Esophagus squamous epithelium (tissue), 4 donors: ENCODE measurements at regions not wholly inside any gene's neighbourhood (a gene's known extent, or its start where the extent isn't known, plus 50 kb on each side); places are given as distances from the start of the nearest gene placed in this dataset.

Source experiments
- POLR2A ChIP-seq, 4 donors: fragments of 450-650 bp; IDR thresholded peaks; one replicate each; pipeline ENCODE4 v1.6.1; 2017; ENCODE audit warnings: antibody characterized with exemption in 4 of 4, mild to moderate bottlenecking in 4 of 4, moderate library complexity in 3 of 4
- TF ChIP-seq, protein P1 (sequence below), 6 experiments: fragments of 450-650 bp in 4 of 6; fragments of 200-600 bp in 2 of 6; sonication (generic) in 2 of 6; IDR thresholded peaks; one replicate each; pipeline ENCODE4 v1.5.1; 2016 to 2019; ENCODE audit warnings: antibody characterized with exemption in 6 of 6, mild to moderate bottlenecking in 4 of 6, moderate library complexity in 4 of 6

DNA sequence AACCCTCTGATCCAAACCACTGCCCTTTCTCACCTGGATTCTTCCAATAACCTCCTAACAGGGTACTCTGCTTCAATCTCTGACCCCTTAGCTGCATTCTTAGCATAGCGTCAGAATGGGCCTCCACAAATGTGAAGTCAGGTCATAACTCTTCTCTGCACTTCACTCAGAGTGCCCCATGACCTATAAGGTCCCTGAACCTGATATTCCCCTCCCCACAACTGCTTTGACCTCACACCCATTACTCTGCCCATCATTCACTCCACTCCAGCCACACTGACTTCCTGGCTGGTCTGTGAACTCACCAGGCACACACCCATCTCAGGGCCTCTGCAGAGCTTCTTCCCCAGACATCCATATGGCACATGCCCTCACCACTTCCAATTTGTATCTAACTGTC is 141.9 kb downstream of the ZNF281 start:
- TF ChIP-seq, protein P1, sequence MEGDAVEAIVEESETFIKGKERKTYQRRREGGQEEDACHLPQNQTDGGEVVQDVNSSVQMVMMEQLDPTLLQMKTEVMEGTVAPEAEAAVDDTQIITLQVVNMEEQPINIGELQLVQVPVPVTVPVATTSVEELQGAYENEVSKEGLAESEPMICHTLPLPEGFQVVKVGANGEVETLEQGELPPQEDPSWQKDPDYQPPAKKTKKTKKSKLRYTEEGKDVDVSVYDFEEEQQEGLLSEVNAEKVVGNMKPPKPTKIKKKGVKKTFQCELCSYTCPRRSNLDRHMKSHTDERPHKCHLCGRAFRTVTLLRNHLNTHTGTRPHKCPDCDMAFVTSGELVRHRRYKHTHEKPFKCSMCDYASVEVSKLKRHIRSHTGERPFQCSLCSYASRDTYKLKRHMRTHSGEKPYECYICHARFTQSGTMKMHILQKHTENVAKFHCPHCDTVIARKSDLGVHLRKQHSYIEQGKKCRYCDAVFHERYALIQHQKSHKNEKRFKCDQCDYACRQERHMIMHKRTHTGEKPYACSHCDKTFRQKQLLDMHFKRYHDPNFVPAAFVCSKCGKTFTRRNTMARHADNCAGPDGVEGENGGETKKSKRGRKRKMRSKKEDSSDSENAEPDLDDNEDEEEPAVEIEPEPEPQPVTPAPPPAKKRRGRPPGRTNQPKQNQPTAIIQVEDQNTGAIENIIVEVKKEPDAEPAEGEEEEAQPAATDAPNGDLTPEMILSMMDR (IDR thresholded peaks at IDR 0.05): no peak
- TF ChIP-seq POLR2A (IDR thresholded peaks at IDR 0.05): no peak
